H1 (cell line): ENCODE measurements at regions not wholly inside any gene's neighbourhood (a gene's known extent, or its start where the extent isn't known, plus 50 kb on each side); places are given as distances from the start of the nearest gene placed in this dataset.

Experiments
- CBX8 ChIP-seq: fragments of 300-800, 300-1000 bp; sonication (generic); IDR thresholded peaks from 2 replicates; pipeline ENCODE4 v1.7.1; 2016; ENCODE audit warnings: low read depth, low read length, borderline replicate concordance
- CREB1 ChIP-seq: IDR thresholded peaks from 2 replicates; pipeline ENCODE4 v1.6.1; 2012; ENCODE audit warnings: inconsistent platforms
- CTCF ChIP-seq, 3 experiments: IDR thresholded peaks; 1 replicate in 2 of 3; 2 replicates in 1 of 3; pipeline versions ENCODE4 v1.5.1 to v1.6.1; 2011; ENCODE audit warnings: low read length in 3 of 3, mild to moderate bottlenecking in 3 of 3, inconsistent platforms in 2 of 3, low read depth in 1 of 3, moderate library complexity in 1 of 3; ENCODE audit not compliant: insufficient read depth in 1 of 3; ENCODE audit errors: control extremely low read depth in 1 of 3
- EZH2 ChIP-seq: fragments of 200-600 bp; sonication (generic); IDR thresholded peaks from 2 replicates; pipeline ENCODE4 v1.7.1; 2012; ENCODE audit warnings: low read depth, mild to moderate bottlenecking, moderate library complexity, low read length, inconsistent platforms; ENCODE audit not compliant: severe bottlenecking
- JUND ChIP-seq: IDR thresholded peaks from 2 replicates; pipeline ENCODE4 v1.6.1; 2011; ENCODE audit warnings: mild to moderate bottlenecking, improper control_type of control experiment, low read length
- KDM1A ChIP-seq: fragments of 200-600, 300-600 bp; sonication (generic); IDR thresholded peaks from 2 replicates; pipeline ENCODE4 v1.7.1; 2016; ENCODE audit warnings: mild to moderate bottlenecking, low read length, borderline replicate concordance
- POLR2AphosphoS5 ChIP-seq: IDR thresholded peaks from 2 replicates; pipeline ENCODE4 v1.6.1; 2011; ENCODE audit warnings: low read depth, low read length
- TF ChIP-seq, protein P1 (sequence below): IDR thresholded peaks from 2 replicates; pipeline ENCODE4 v1.6.1; 2011; ENCODE audit warnings: low read length, improper control_type of control experiment

DNA sequence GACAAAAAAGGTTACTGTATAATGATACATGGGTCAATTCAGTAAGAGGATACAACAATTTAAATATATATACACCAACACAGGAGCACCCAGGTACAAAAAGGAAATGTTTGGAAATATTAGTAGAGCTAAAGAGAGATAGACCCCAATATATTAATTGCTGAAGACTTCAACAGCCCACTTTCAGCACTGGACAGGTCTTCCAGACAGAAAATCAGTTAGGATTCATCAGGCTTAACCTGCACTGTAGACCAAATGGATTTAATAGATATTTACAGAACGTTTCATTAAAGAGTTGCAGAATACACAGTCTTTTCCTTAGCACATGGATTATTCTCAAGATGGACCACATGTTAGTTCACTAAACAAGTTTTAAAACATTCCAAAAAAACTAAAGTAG, 845.9 kb upstream of the GBE1 start:
- TF ChIP-seq CBX8 (no peak), CTCF (IDR thresholded peaks at IDR 0.05; ENCODE audit: control extremely low read depth in 1 of 3, insufficient read depth in 1 of 3, low read depth in 1 of 3, low read length in 3 of 3) (no peak), EZH2 (no peak), POLR2AphosphoS5 (no peak), KDM1A (no peak), JUND (no peak), CREB1 (no peak)
- TF ChIP-seq, protein P1, sequence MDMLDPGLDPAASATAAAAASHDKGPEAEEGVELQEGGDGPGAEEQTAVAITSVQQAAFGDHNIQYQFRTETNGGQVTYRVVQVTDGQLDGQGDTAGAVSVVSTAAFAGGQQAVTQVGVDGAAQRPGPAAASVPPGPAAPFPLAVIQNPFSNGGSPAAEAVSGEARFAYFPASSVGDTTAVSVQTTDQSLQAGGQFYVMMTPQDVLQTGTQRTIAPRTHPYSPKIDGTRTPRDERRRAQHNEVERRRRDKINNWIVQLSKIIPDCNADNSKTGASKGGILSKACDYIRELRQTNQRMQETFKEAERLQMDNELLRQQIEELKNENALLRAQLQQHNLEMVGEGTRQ: no peak
